ENCODE measurements at regions not wholly inside any gene's neighbourhood (a gene's known extent, or its start where the extent isn't known, plus 50 kb on each side); places are given as distances from the start of the nearest gene placed in this dataset.

DNA sequence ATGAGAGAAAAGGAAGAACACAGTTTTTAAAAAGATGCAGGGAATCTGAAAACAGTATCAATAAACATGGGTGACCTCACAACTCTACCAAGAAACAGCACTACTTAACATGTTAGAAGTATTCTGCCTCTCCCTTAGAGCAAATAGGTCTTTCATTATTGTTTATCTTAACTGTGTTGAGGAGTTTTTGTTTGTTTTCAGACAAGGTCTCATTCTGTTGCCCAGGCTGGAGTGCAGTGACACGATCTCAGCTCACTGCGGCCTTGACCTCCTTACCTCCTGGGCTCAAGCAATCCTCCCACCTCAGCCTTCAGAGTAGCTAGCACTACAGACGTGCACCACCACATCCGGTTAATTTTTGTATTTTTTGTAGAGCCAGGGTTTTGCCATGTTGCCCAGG lies 165.3 kb upstream of the PRDX4 start:
- TF ChIP-seq, protein P1, sequence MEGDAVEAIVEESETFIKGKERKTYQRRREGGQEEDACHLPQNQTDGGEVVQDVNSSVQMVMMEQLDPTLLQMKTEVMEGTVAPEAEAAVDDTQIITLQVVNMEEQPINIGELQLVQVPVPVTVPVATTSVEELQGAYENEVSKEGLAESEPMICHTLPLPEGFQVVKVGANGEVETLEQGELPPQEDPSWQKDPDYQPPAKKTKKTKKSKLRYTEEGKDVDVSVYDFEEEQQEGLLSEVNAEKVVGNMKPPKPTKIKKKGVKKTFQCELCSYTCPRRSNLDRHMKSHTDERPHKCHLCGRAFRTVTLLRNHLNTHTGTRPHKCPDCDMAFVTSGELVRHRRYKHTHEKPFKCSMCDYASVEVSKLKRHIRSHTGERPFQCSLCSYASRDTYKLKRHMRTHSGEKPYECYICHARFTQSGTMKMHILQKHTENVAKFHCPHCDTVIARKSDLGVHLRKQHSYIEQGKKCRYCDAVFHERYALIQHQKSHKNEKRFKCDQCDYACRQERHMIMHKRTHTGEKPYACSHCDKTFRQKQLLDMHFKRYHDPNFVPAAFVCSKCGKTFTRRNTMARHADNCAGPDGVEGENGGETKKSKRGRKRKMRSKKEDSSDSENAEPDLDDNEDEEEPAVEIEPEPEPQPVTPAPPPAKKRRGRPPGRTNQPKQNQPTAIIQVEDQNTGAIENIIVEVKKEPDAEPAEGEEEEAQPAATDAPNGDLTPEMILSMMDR (IDR thresholded peaks at IDR 0.05), result no peak
- TF ChIP-seq EZH2 (IDR thresholded peaks at IDR 0.05) (no peak), EZH2phosphoT487 (IDR thresholded peaks at IDR 0.05) (no peak)

All from neural progenitor cell (in vitro differentiated cells).